HCT116 (cell line): ENCODE measurements at regions not wholly inside any gene's neighbourhood (a gene's known extent, or its start where the extent isn't known, plus 50 kb on each side); places are given as distances from the start of the nearest gene placed in this dataset.
"Not testable (repeated sequence)": the region's sequence is repeated elsewhere in the genome, so short reads cannot be mapped to it uniquely, and the experiment has no call there.

ENCODE experiments used
- ATAC-seq: fragments of 200-7000 bp; cut with Tn5 transposase; 2 replicates; pipeline ENCODE4 v1.9.1; 2020; ENCODE audit warnings: mild to moderate bottlenecking, moderate library complexity
- BruUV-seq: library from RNA; stranded (reverse); fragments of 400-500 nt; replicated peaks from 2 replicates; lab custom pipeline; 2021; lab: Mats Ljungman, UMichigan
- CTCF ChIA-PET: fragments of 300-600 bp; sonication (Branson Sonifier 250); formaldehyde crosslinking; loops from one replicate; lab custom pipeline; 2021; ENCODE audit warnings: antibody characterized with exemption; lab: Charles Lee
- POLR2A ChIA-PET: fragments of 300-600, 350-600 bp; sonication (Branson Sonifier 250); formaldehyde crosslinking; loops from one replicate; lab custom pipeline; 2021; ENCODE audit warnings: antibody characterized with exemption; lab: Charles Lee
- RAD21 ChIA-PET, 2 experiments: fragments of 300-600 bp; sonication (Branson Sonifier 250); formaldehyde crosslinking; loops; one replicate each; lab custom pipeline; 2023; ENCODE audit warnings: low total read pairs in 2 of 2; ENCODE audit not compliant: uncharacterized antibody in 2 of 2, unreplicated experiment in 2 of 2, low non-redundant PET in 1 of 2; lab: Charles Lee
- DNase-seq: peaks from one replicate; pipeline ENCODE4 v3.0.0-alpha.2; 2010; ENCODE audit warnings: low read depth, low spot score
- H2AFZ ChIP-seq: fragments of 200-600 bp; shearing (Covaris generic), sonication (generic); 2 replicates; pipeline ENCODE4 v1.6.1; 2017; ENCODE audit warnings: low read depth, mixed run types, mixed read lengths, antibody characterized with exemption, low read length; ENCODE audit not compliant: poor library complexity, severe bottlenecking
- H3K27ac ChIP-seq: 2 replicates; pipeline ENCODE4 v1.5.1; 2012; ENCODE audit warnings: low read depth, low read length
- H3K27me3 ChIP-seq: fragments of 200-600 bp; sonication (generic); 2 replicates; pipeline ENCODE4 v1.6.1; 2016; ENCODE audit warnings: mixed run types, low read length, mixed read lengths; ENCODE audit not compliant: insufficient read depth
- H3K36me3 ChIP-seq, 2 experiments: fragments of 200-500 bp in 1 of 2; fragments of 200-600 bp in 1 of 2; sonication (Bioruptor generic) in 1 of 2; sonication (generic) in 1 of 2; 2 replicates each; pipeline versions ENCODE4 v1.5.1 to v1.6.1; 2014 to 2016; ENCODE audit warnings: low read length in 2 of 2, inconsistent platforms in 1 of 2, mixed read lengths in 1 of 2, mixed run types in 1 of 2; ENCODE audit not compliant: insufficient read depth in 2 of 2, control insufficient read depth in 1 of 2
- H3K4me1 ChIP-seq, 2 experiments: fragments of 200-600 bp in 1 of 2; sonication (generic) in 1 of 2; 2 replicates each; pipeline versions ENCODE4 v1.5.1 to v1.6.1; 2012 to 2017; ENCODE audit warnings: low read length in 2 of 2, inconsistent platforms in 1 of 2, mild to moderate bottlenecking in 1 of 2, mixed read lengths in 1 of 2, mixed run types in 1 of 2, moderate library complexity in 1 of 2; ENCODE audit not compliant: insufficient read depth in 2 of 2, control insufficient read depth in 1 of 2
- H3K4me2 ChIP-seq: fragments of 200-600 bp; sonication (generic); 2 replicates; pipeline ENCODE4 v1.6.1; 2017; ENCODE audit warnings: mixed run types, low read length, mixed read lengths
- H3K4me3 ChIP-seq, 2 experiments: fragments of 200-600 bp in 1 of 2; sonication (generic) in 1 of 2; replicated peaks in 1 of 2; 2 replicates each; pipeline ENCODE4 v1.5.1; 2011 to 2016; ENCODE audit warnings: low read length in 2 of 2, control low read depth in 1 of 2, low read depth in 1 of 2, mild to moderate bottlenecking in 1 of 2, mixed read lengths in 1 of 2, mixed run types in 1 of 2
- H3K79me2 ChIP-seq: fragments of 200-600 bp; sonication (generic); 2 replicates; pipeline ENCODE4 v1.6.1; 2017; ENCODE audit warnings: mild to moderate bottlenecking, mixed run types, low read length, moderate library complexity, mixed read lengths; ENCODE audit not compliant: insufficient read depth
- H3K9ac ChIP-seq: fragments of 200-600 bp; sonication (generic); 2 replicates; pipeline ENCODE4 v1.6.1; 2016; ENCODE audit warnings: low read length, mixed read lengths
- H3K9me2 ChIP-seq: fragments of 200-600 bp; sonication (generic), shearing (Covaris generic); 2 replicates; pipeline ENCODE4 v1.6.1; 2017; ENCODE audit warnings: mixed run types, mild to moderate bottlenecking, moderate library complexity; ENCODE audit not compliant: insufficient read depth
- H3K9me3 ChIP-seq, 2 experiments: fragments of 200-500 bp in 1 of 2; fragments of 200-600 bp in 1 of 2; sonication (Bioruptor generic) in 1 of 2; sonication (generic) in 1 of 2; 2 replicates each; pipeline ENCODE4 v1.6.1; 2014 to 2017; ENCODE audit warnings: low read length in 2 of 2, mixed read lengths in 2 of 2, inconsistent platforms in 1 of 2, low read depth in 1 of 2, mild to moderate bottlenecking in 1 of 2, mixed run types in 1 of 2, moderate library complexity in 1 of 2; ENCODE audit not compliant: control insufficient read depth in 1 of 2, insufficient read depth in 1 of 2
- H4K20me1 ChIP-seq: fragments of 200-600 bp; sonication (generic), shearing (Covaris generic); 2 replicates; pipeline ENCODE4 v1.6.1; 2017; ENCODE audit warnings: mixed run types, mild to moderate bottlenecking, moderate library complexity; ENCODE audit not compliant: insufficient read depth
- CBX3 ChIP-seq: IDR thresholded peaks from 2 replicates; pipeline ENCODE4 v1.6.1; 2012; ENCODE audit warnings: low read depth
- POLR2A ChIP-seq: IDR thresholded peaks from 2 replicates; pipeline ENCODE4 v1.7.0; 2011; ENCODE audit warnings: borderline replicate concordance; ENCODE audit not compliant: insufficient read depth, insufficient read length; ENCODE audit errors: extremely low read depth
- SIN3A ChIP-seq: IDR thresholded peaks from 2 replicates; pipeline ENCODE4 v1.6.1; 2012; ENCODE audit warnings: low read depth
- YY1 ChIP-seq: IDR thresholded peaks from 2 replicates; pipeline ENCODE4 v1.6.1; 2011; ENCODE audit warnings: low read length, low read depth, moderate library complexity, mild to moderate bottlenecking; ENCODE audit not compliant: insufficient replicate concordance; ENCODE audit errors: extremely low read depth
- intact Hi-C: fragments of 100-400 bp; cut with micrococcal nuclease; formaldehyde crosslinking; loops from 2 replicates; pipeline ENCODE4 v1.10.0; 2022
- TF ChIP-seq, protein P1 (sequence below), 3 experiments: fragments of 200-600 bp in 1 of 3; sonication (generic) in 1 of 3; IDR thresholded peaks in 2 of 3; conservative IDR thresholded peaks in 1 of 3; 2 replicates each; pipeline ENCODE4 v1.5.1; 2012 to 2017; ENCODE audit warnings: low read depth in 2 of 3, low read length in 2 of 3, antibody characterized with exemption in 1 of 3, borderline replicate concordance in 1 of 3, control low read depth in 1 of 3, mild to moderate bottlenecking in 1 of 3, mixed read lengths in 1 of 3, mixed run types in 1 of 3, moderate library complexity in 1 of 3; ENCODE audit not compliant: insufficient read depth in 1 of 3

DNA sequence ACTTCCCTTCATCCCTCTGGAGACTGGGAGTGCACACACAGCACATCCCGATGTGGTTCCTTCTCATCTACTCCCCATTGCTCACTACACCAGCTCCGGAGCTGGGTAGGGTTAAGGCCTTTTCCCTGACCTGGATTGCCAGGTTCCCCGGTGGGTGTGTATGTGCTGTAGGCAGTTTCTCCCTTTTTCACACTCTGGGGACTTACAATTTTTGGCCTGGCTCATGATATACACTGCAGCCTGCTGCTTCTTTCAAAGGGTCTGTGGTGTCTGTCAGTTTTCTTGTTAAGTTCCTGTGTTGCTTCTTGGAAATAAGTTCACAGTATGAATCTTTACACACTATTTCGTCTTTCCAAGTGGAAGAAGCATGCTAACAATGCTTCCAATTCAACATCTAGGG lies 405.5 kb downstream of the UTRN start:
- no TSS peak for BruUV-seq
- Histone ChIP-seq H3K79me2 (no peaks in the 10 kb centered on the region), H3K4me3 (no peak overlapping the region), H3K9me3 (no peaks in the 10 kb centered on the region), H3K27ac (no peak overlapping the region), H4K20me1 (no peaks in the 10 kb centered on the region), H3K36me3 (no peaks in the 10 kb centered on the region), H2AFZ (no peak overlapping the region), H3K9ac (no peak overlapping the region), H3K27me3 (no peaks in the 10 kb centered on the region), H3K9me2 (no peaks in the 10 kb centered on the region), H3K4me2 (no peak overlapping the region), H3K4me1 (0 out of 4 replicates have a peak, but pooled peaks cover 0 to 3% of the 10 kb centered on the region in 2 experiments)
- ChIA-PET POLR2A (no interaction called here), CTCF (no interaction called here), RAD21 (no interaction called here)
- no peak for DNase-seq
- no peak for ATAC-seq
- intact Hi-C loops: no loop called here
- TF ChIP-seq YY1 (no peak), POLR2A (no peak), CBX3 (no peak), SIN3A (no peak)
- TF ChIP-seq, protein P1, sequence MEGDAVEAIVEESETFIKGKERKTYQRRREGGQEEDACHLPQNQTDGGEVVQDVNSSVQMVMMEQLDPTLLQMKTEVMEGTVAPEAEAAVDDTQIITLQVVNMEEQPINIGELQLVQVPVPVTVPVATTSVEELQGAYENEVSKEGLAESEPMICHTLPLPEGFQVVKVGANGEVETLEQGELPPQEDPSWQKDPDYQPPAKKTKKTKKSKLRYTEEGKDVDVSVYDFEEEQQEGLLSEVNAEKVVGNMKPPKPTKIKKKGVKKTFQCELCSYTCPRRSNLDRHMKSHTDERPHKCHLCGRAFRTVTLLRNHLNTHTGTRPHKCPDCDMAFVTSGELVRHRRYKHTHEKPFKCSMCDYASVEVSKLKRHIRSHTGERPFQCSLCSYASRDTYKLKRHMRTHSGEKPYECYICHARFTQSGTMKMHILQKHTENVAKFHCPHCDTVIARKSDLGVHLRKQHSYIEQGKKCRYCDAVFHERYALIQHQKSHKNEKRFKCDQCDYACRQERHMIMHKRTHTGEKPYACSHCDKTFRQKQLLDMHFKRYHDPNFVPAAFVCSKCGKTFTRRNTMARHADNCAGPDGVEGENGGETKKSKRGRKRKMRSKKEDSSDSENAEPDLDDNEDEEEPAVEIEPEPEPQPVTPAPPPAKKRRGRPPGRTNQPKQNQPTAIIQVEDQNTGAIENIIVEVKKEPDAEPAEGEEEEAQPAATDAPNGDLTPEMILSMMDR (IDR thresholded peaks at IDR 0.05 in 2 of 3, conservative IDR thresholded peaks at IDR 0.05 in 1 of 3; ENCODE audit: borderline replicate concordance in 1 of 3, insufficient read depth in 1 of 3, low read depth in 2 of 3, low read length in 2 of 3): no peak

DNA sequence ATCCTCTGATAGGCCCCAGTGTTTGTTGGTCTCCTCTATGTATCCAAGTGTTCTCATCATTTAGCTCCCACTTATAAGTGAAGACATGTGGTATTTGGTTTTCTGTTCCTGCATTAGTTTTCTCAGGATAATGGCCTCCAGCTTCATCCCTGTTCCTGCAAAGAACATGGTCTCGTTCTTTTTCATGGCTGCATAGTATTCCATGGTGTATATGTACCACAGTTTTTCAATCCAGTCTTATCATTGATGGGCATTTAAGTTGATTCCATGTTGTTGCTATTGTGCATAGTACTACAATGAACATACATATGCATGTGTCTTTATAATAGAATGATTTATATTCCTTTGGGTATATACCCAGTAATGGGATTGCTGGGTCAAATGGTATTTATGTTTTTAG lies 406.9 kb downstream of the UTRN start:
- H3K36me3 ChIP-seq, H3K9me3 ChIP-seq, H3K27me3 ChIP-seq, RAD21 ChIA-PET, DNase-seq, CTCF ChIA-PET, H3K4me2 ChIP-seq, POLR2A ChIA-PET, H3K79me2 ChIP-seq, H3K4me1 ChIP-seq, H3K9me2 ChIP-seq, ATAC-seq, H4K20me1 ChIP-seq, BruUV-seq, H3K27ac ChIP-seq, H3K4me3 ChIP-seq, intact Hi-C loops, H2AFZ ChIP-seq, H3K9ac ChIP-seq: not testable (repeated sequence)
